ENCODE measurements at regions not wholly inside any gene's neighbourhood (a gene's known extent, or its start where the extent isn't known, plus 50 kb on each side); places are given as distances from the start of the nearest gene placed in this dataset.

DNA sequence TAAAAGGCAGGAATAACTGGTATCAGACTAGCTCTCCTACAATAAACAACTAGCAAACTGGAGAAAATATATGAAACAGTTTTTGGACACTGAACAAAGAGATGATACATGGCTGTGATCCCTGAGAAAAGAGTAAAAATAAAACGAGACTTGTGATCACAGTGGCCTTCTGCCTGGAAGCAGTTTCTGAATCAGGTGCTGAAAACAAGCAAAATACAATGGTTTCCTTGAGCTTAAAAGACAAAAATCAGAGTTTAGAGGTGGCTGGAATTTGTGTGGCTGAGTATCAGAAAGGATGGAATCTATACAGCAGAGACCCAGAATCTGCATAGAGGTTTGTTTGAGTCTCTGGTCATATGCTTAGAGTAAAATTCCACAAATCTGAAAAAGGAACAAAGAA lies 242.5 kb upstream of the SOX9 start:
- TF ChIP-seq, protein P1, sequence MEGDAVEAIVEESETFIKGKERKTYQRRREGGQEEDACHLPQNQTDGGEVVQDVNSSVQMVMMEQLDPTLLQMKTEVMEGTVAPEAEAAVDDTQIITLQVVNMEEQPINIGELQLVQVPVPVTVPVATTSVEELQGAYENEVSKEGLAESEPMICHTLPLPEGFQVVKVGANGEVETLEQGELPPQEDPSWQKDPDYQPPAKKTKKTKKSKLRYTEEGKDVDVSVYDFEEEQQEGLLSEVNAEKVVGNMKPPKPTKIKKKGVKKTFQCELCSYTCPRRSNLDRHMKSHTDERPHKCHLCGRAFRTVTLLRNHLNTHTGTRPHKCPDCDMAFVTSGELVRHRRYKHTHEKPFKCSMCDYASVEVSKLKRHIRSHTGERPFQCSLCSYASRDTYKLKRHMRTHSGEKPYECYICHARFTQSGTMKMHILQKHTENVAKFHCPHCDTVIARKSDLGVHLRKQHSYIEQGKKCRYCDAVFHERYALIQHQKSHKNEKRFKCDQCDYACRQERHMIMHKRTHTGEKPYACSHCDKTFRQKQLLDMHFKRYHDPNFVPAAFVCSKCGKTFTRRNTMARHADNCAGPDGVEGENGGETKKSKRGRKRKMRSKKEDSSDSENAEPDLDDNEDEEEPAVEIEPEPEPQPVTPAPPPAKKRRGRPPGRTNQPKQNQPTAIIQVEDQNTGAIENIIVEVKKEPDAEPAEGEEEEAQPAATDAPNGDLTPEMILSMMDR (IDR thresholded peaks at IDR 0.05; ENCODE audit: insufficient read depth, low read length, poor library complexity, severe bottlenecking) = no peak
- TF ChIP-seq EZH2phosphoT487 (conservative IDR thresholded peaks at IDR 0.05; ENCODE audit: low read length) = no peak
